Skeletal muscle tissue (tissue), 3 donors: ENCODE measurements at regions not wholly inside any gene's neighbourhood (a gene's known extent, or its start where the extent isn't known, plus 50 kb on each side); places are given as distances from the start of the nearest gene placed in this dataset.

Source experiments
- H3K27ac ChIP-seq: one replicate; pipeline ENCODE4 v1.7.0; 2013; ENCODE audit warnings: mild to moderate bottlenecking, low read depth, low read length, inconsistent platforms
- H3K27me3 ChIP-seq, 3 donors: one replicate each; pipeline ENCODE4 v1.7.0; 2013; ENCODE audit warnings: low read length in 3 of 3; ENCODE audit not compliant: control insufficient read depth in 3 of 3, insufficient read depth in 3 of 3
- H3K36me3 ChIP-seq, 3 donors: one replicate each; pipeline ENCODE4 v1.7.0; 2013; ENCODE audit warnings: low read length in 3 of 3; ENCODE audit not compliant: control insufficient read depth in 3 of 3, insufficient read depth in 3 of 3
- H3K4me1 ChIP-seq, 3 donors: one replicate each; pipeline ENCODE4 v1.7.0; 2013; ENCODE audit warnings: low read length in 3 of 3, mild to moderate bottlenecking in 3 of 3; ENCODE audit not compliant: control insufficient read depth in 3 of 3, insufficient read depth in 3 of 3
- H3K4me3 ChIP-seq, 3 donors: one replicate each; pipeline ENCODE4 v1.7.0; 2013; ENCODE audit warnings: low read length in 3 of 3
- H3K9ac ChIP-seq, 3 donors: one replicate each; pipeline ENCODE4 v1.7.0; 2013; ENCODE audit warnings: low read length in 3 of 3, mild to moderate bottlenecking in 3 of 3, moderate library complexity in 2 of 3, low read depth in 1 of 3
- H3K9me3 ChIP-seq, 3 donors: one replicate each; pipeline ENCODE4 v1.7.0; 2013; ENCODE audit warnings: low read length in 3 of 3; ENCODE audit not compliant: control insufficient read depth in 3 of 3
- donor health status: Osteomylitis.

- no peak overlapping the region for H3K4me3 ChIP-seq
- H3K4me1 ChIP-seq, result no peaks in the 10 kb centered on the region
- H3K36me3 ChIP-seq, result no peaks in the 10 kb centered on the region
- no peak overlapping the region for H3K9ac ChIP-seq
- H3K27me3 ChIP-seq, result no peaks in the 10 kb centered on the region
- no peaks in the 10 kb centered on the region for H3K9me3 ChIP-seq
- H3K27ac ChIP-seq, result no peak overlapping the region
Observed at GRCh38 chr20:50249447-50250388, 59.1 kb downstream of the CEBPB start.

GRCh38 chr20:50250679-50251382 lies 60.2 kb downstream of the CEBPB start:
- Histone ChIP-seq H3K4me3 (no peak overlapping the region), H3K9me3 (no peaks in the 10 kb centered on the region), H3K27ac (no peak overlapping the region)

DNA sequence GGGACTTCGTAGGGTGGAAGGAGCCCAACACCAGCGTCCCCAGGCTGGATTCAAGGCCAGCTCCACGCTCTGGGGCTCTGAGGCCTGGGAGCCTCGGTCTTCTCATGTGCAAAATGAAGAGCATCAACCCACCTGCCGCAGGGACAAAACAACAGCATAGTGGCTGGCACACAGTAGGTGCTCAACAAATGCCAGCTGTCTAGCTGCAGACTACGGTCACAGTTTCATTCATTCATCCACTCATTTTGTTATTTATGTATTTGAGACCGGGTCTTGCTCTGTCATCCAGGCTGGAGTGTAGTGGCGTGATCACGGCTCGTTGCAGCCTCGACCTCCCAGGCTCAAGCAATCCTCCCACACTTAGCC lies 60.7 kb downstream of the CEBPB start:
- H3K27ac ChIP-seq, result no peak overlapping the region
- no peaks in the 10 kb centered on the region for H3K9me3 ChIP-seq

More at GRCh38 chr20:50250679-50251382, 60.2 kb downstream of the CEBPB start:
- no peaks in the 10 kb centered on the region for H3K4me1 ChIP-seq
- no peak overlapping the region for H3K9ac ChIP-seq
- no peaks in the 10 kb centered on the region for H3K36me3 ChIP-seq
- H3K27me3 ChIP-seq, result no peaks in the 10 kb centered on the region

GRCh38 chr20:50251992-50252511 lies 61.4 kb downstream of the CEBPB start:
- Histone ChIP-seq H3K9me3 (no peaks in the 10 kb centered on the region), H3K27me3 (no peaks in the 10 kb centered on the region), H3K27ac (no peak overlapping the region), H3K36me3 (no peaks in the 10 kb centered on the region), H3K4me1 (no peaks in the 10 kb centered on the region), H3K4me3 (no peak overlapping the region), H3K9ac (no peak overlapping the region)

More for the DNA sequence above, 60.7 kb downstream of the CEBPB start:
- Histone ChIP-seq H3K4me3 (no peak overlapping the region), H3K36me3 (no peaks in the 10 kb centered on the region), H3K4me1 (no peaks in the 10 kb centered on the region), H3K27me3 (no peaks in the 10 kb centered on the region), H3K9ac (no peak overlapping the region)

DNA sequence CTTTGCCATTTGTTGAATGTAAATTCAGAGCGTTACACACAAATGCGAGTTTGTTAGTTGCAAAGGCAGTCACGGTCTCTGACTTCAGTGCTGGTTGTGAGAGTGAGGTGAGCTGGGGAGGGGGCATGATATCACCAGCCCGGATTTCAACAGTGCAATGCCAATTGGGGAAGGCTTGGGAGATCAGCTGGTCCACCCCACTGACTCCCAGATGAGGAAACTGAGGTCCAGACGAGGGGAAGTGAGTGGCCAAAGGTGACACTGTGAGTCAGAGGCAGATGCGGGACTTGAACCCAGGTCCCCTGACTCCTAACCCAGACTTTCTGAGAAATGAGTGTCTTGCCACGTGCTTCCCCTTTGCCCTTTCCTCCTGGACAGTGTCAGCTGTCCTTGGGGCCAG lies 62.1 kb downstream of the CEBPB start:
- H3K4me1 ChIP-seq, result no peaks in the 10 kb centered on the region
- no peak overlapping the region for H3K27ac ChIP-seq
- no peaks in the 10 kb centered on the region for H3K36me3 ChIP-seq
- no peaks in the 10 kb centered on the region for H3K9me3 ChIP-seq
- no peak overlapping the region for H3K9ac ChIP-seq
- H3K4me3 ChIP-seq, result no peak overlapping the region
- H3K27me3 ChIP-seq, result no peaks in the 10 kb centered on the region

- H3K9ac ChIP-seq, result no peak overlapping the region
- H3K27ac ChIP-seq, result no peak overlapping the region
- no peak overlapping the region for H3K4me3 ChIP-seq
- H3K36me3 ChIP-seq, result no peaks in the 10 kb centered on the region
- no peaks in the 10 kb centered on the region for H3K9me3 ChIP-seq
- H3K27me3 ChIP-seq, result no peaks in the 10 kb centered on the region
- H3K4me1 ChIP-seq, result no peaks in the 10 kb centered on the region
Observed at GRCh38 chr20:50253101-50253500, 62.5 kb downstream of the CEBPB start.

DNA sequence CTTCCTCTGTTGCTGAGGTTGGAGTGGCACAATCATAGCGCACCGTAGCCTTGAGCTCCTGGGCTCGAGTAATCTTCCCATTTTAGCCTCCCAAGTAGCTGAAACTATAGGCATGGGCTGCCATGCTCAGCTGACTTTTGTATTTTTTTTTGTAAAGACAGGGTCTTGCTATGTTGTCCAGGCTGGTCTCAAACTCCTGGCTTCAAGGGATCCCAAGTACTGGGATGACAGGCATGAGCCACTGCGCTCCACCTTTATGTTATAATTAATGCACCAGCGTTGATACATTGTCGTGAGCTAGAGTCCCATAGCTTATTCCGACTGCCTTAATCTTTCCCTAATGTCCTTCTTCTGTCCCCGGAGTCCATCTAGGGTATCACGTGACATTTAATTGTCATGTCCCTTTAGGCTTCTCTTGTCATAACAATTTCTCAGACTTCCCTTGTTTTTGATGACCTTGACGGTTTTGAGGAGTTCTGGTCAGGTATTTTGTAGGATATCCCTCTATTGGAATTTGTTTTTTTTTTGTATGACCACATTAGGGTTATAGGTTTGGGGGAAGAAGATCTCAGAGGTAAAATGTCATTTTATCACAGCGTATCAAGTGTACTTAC lies 63.9 kb downstream of the CEBPB start:
- H3K9ac ChIP-seq, result no peak overlapping the region
- H3K27ac ChIP-seq, result no peak overlapping the region
- no peaks in the 10 kb centered on the region for H3K4me1 ChIP-seq
- no peaks in the 10 kb centered on the region for H3K9me3 ChIP-seq
- no peak overlapping the region for H3K4me3 ChIP-seq
- H3K27me3 ChIP-seq, result no peaks in the 10 kb centered on the region
- H3K36me3 ChIP-seq, result no peaks in the 10 kb centered on the region

- Histone ChIP-seq H3K36me3 (no peaks in the 10 kb centered on the region), H3K4me1 (peaks cover 0 to 4% (median 0%) of the 10 kb centered on the region in 3 donors), H3K4me3 (no peak overlapping the region)
Observed at GRCh38 chr20:50256577-50256976, 65.9 kb downstream of the CEBPB start.

GRCh38 chr20:50257860-50258259 lies 67.2 kb downstream of the CEBPB start:
- H3K36me3 ChIP-seq, result no peaks in the 10 kb centered on the region
- no peaks in the 10 kb centered on the region for H3K9me3 ChIP-seq
- H3K27me3 ChIP-seq, result no peaks in the 10 kb centered on the region
- no peak overlapping the region for H3K9ac ChIP-seq
- H3K27ac ChIP-seq, result no peak overlapping the region
- no peak overlapping the region for H3K4me3 ChIP-seq
- H3K4me1 ChIP-seq, result peaks cover 0 to 4% (median 0%) of the 10 kb centered on the region in 3 donors

More at GRCh38 chr20:50256577-50256976, 65.9 kb downstream of the CEBPB start:
- H3K9ac ChIP-seq, result no peak overlapping the region
- H3K9me3 ChIP-seq, result no peaks in the 10 kb centered on the region
- H3K27ac ChIP-seq, result no peak overlapping the region
- H3K27me3 ChIP-seq, result no peaks in the 10 kb centered on the region
